Loucy (cell line): ENCODE measurements at regions not wholly inside any gene's neighbourhood (a gene's known extent, or its start where the extent isn't known, plus 50 kb on each side); places are given as distances from the start of the nearest gene placed in this dataset.

Source experiments
- CTCF ChIP-seq: fragments of 200-600 bp; sonication (generic); conservative IDR thresholded peaks from 2 replicates; pipeline ENCODE4 v1.5.1; 2014; ENCODE audit warnings: mild to moderate bottlenecking, antibody characterized with exemption, low read length
- EZH2phosphoT487 ChIP-seq: fragments of 200-600 bp; IDR thresholded peaks from 2 replicates; pipeline ENCODE4 v1.6.1; 2018; ENCODE audit warnings: antibody characterized with exemption, mild to moderate bottlenecking, moderate library complexity, borderline replicate concordance

DNA sequence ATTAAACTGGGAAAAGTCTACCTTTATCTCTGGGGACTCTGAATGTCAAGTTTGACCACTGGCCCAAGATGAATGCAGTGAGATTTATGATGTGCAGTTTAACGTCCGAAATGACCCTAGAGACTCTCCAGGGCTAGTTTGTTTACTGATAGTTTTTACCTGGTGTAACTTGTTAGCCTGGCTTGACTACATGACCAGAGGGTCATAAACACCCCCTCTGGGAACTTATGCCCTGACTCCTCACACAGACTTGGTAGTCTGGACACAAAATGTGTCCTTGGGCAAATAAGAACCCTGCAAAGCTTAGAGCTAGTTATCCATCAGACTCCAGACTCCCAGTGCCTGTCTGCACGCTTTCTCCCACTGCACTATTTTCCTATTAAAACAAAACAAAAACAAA lies 606.5 kb downstream of the HACE1 start:
- TF ChIP-seq CTCF: no peak
- TF ChIP-seq EZH2phosphoT487: no peak
